ENCODE measurements at regions not wholly inside any gene's neighbourhood (a gene's known extent, or its start where the extent isn't known, plus 50 kb on each side); places are given as distances from the start of the nearest gene placed in this dataset.

DNA sequence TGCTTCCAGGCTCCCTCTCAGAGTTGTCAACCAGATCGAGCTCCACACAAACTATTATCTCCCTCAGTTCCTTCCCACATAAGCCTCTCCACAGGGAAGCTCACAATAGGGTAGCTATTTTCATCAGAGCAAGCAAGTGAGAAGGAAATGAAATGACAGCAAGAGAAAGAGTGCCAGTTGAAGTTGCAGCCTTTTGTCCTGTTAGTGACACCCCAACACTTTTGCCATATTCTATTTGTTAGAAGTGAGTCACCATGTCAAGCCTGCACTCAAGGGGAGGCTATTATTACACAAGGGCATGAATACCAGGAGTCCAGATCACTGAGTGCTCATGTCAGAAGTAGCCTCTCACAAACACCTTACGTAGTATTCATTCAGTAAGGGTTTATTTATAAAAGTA is 266.3 kb upstream of the NOCT start:
- TF ChIP-seq POLR2A (IDR thresholded peaks at IDR 0.05) = no peak
- TF ChIP-seq, protein P1, sequence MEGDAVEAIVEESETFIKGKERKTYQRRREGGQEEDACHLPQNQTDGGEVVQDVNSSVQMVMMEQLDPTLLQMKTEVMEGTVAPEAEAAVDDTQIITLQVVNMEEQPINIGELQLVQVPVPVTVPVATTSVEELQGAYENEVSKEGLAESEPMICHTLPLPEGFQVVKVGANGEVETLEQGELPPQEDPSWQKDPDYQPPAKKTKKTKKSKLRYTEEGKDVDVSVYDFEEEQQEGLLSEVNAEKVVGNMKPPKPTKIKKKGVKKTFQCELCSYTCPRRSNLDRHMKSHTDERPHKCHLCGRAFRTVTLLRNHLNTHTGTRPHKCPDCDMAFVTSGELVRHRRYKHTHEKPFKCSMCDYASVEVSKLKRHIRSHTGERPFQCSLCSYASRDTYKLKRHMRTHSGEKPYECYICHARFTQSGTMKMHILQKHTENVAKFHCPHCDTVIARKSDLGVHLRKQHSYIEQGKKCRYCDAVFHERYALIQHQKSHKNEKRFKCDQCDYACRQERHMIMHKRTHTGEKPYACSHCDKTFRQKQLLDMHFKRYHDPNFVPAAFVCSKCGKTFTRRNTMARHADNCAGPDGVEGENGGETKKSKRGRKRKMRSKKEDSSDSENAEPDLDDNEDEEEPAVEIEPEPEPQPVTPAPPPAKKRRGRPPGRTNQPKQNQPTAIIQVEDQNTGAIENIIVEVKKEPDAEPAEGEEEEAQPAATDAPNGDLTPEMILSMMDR (IDR thresholded peaks at IDR 0.05) = no peak
